ENCODE measurements at regions not wholly inside any gene's neighbourhood (a gene's known extent, or its start where the extent isn't known, plus 50 kb on each side); places are given as distances from the start of the nearest gene placed in this dataset.

GRCh38 chr4:124904723-124905388 lies 192.3 kb upstream of the ANKRD50 start:
- DNase-seq (ENCODE audit: low read depth in 4 of 4, low spot score in 3 of 4) = no peak

GRCh38 chr4:124903995-124904722 lies 191.6 kb upstream of the ANKRD50 start:
- DNase-seq (ENCODE audit: low read depth in 4 of 4, low spot score in 3 of 4) = peak; percentile 29 to 68 (median 46)

GRCh38 chr4:124902001-124902515 lies 189.5 kb upstream of the ANKRD50 start:
- no peak for DNase-seq (ENCODE audit: low read depth in 4 of 4, low spot score in 3 of 4)

DNA sequence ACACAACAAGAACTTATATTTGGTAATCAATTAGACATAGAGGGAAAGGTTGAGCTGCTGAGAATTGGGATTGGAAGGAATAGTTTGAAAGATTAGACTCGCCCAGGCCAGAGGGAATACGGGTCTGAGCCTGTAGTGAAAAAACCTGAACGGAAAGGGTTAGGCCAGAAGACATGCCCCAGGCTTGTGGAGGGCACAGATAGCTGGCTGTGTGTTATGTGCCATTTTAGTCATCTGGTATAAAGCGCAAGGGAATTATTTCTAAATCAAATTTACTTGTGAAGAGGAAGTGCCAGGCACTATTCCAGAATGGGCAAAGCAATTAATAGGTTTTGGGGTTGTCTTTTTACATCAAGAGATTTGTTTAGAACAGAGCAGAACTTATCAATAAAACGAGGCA lies 187.5 kb upstream of the ANKRD50 start:
- DNase-seq (ENCODE audit: low read depth in 4 of 4, low spot score in 3 of 4) = no peak

GRCh38 chr4:124890522-124890921 lies 178.0 kb upstream of the ANKRD50 start:
- no peak for DNase-seq (ENCODE audit: low read depth in 4 of 4, low spot score in 3 of 4)

DNA sequence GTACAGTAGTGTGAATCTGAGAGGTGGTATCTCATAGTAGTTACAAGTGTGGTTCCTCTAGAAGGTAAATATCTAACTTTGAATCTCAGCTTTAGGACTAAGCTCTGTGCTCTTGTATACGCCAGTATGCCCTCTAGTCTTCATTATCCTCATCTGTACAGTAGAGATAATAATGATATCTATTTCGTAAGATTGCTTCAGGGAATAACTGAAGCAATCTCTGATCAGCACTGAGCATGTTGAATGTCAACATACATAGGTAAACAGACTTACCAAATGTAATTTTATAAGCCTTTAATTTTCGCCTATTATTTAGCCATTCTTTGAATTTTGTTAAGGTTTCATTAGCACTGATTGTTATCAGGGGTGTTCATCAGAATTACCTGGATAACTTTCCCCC lies 175.2 kb upstream of the ANKRD50 start:
- no peak for DNase-seq (ENCODE audit: low read depth in 4 of 4, low spot score in 3 of 4)

DNA sequence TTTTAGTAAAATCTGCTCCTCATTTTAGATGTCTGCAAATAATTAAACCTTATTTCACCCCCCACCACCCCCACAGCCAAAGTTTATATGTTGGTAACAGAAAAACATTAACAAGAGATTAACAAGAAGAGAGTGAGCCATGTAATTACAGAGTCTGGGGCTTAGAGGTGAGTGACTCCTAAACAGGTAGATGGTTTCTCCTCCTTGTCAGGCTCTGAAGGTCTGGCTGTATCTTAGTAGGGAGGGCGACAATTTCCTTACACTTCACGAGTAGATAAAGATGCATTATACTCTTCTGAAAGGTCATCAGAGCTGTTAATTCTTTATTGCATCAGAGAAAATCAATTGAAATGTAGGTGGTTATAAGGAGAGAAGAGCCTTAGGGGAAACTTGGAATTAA lies 171.8 kb upstream of the ANKRD50 start:
- no peak for DNase-seq (ENCODE audit: low read depth in 4 of 4, low spot score in 3 of 4)

DNA sequence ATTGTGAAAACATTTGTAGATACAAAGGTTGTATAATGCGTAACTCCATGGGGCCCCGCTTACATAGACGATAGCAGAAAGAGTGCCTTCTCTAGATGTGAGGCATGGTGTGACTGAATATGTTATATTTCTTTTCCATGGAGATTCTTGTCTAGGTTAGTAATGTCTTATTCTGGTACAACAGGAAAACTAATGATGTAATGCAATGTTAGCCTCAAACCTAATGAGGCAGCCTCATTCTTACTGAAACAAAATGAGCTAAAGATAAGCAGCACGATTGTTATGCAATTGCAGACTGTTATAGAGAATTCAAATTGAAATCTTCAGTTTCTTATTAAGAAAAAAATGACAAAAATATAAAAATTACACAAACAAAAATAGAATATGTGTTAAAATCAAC lies 171.1 kb upstream of the ANKRD50 start:
- no peak for DNase-seq (ENCODE audit: low read depth in 4 of 4, low spot score in 3 of 4)

DNA sequence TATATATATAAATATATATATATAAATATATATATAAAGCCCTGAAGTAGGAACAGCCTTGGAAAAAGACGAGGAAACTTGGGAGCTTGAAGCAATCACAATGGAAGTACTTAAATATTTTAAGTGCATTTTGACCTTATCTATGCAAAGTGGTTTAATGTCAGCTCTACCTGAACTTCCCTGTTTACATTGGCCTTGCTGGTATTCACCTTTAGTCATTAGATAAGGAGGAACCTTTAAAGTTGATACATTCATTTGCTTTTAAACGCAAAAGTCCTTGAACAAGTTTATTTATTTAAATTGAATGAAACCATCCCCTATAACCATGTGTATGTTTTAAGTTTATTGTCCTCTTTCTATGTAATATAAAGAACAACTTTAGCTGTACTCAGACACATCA lies 166.7 kb upstream of the ANKRD50 start:
- DNase-seq (ENCODE audit: low read depth in 4 of 4, low spot score in 3 of 4) = no peak

DNA sequence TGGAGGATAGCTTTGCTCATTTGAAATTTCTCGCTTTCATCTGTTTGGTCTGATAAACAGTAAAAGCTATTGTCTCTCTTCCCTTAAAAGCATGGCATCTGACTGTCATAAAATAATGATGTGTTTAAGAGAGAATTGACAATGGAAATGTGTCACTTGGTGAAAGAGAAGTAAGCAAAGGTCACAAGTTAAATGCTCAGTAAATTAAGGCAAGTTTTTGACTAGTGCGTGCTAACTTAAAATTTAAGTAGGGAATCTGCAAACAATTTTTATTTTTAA lies 161.6 kb upstream of the ANKRD50 start:
- no peak for DNase-seq (ENCODE audit: low read depth in 4 of 4, low spot score in 3 of 4)

DNA sequence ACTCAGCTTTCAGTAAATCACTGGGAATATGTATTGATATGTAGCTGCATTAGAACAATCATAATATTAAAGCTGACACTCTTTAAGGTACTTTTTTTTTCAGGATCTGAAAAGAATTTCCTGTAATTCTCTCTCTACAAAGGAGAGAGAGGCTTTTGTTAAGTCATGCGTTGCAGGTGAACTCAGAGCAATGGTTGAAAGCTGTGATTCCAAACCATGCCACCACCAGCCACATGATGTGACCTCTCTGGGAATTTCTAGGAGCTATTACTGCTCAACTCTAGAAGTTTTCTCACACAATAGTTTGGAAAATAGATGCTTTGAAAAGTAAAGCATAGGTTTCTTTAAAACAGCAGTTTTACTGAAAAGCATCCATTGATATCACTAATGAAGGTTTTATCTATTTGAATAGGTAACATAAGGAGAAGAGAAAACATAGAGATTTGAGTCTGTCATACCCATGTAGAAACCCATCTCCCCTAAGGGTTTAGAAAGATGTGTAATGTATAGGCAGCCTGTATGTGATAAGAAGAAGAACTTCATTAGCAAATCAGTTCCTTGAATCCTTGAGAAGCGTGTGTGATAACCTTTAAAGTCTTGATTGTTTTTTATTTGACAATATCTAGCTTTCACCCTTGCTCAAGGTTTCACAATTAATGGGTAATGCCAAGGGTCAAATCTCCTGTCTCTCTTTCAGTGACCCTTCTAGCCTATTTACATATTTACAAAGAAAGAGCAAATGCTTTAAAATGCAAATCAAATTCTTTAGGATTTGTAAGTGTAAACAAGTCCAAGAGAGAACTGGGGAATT lies 161.0 kb upstream of the ANKRD50 start:
- DNase-seq (ENCODE audit: low read depth in 4 of 4, low spot score in 3 of 4) = no peak

- DNase-seq (ENCODE audit: low read depth in 4 of 4, low spot score in 3 of 4) = no peak
These were observed 160.1 kb upstream of the ANKRD50 start for GRCh38 chr4:124872659-124873058.

DNA sequence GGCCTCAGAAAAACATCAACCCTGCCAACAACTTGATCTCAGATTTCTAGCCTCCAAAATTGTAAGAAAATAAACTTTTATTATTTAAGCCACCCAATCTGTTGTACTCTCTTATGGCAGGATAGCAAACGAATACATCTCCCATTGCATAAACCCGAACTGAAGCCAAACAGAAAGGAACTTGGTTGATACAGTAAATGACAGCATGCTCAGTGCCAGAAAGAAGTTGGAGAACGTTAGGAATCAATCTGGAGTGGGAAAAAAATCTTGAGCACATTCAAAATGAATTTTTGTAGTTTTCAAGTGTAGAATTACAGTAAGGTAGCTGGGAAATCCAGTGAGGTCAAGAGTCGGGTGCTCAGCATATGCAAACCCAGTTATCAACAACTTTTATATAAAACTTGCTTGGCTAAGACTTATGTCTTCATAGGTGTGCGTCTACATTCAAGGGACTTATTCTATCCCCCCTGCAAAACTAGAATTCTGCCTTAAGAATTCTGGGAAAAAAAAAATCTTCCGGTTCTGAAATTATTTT lies 157.5 kb upstream of the ANKRD50 start:
- no peak for DNase-seq (ENCODE audit: low read depth in 4 of 4, low spot score in 3 of 4)

DNA sequence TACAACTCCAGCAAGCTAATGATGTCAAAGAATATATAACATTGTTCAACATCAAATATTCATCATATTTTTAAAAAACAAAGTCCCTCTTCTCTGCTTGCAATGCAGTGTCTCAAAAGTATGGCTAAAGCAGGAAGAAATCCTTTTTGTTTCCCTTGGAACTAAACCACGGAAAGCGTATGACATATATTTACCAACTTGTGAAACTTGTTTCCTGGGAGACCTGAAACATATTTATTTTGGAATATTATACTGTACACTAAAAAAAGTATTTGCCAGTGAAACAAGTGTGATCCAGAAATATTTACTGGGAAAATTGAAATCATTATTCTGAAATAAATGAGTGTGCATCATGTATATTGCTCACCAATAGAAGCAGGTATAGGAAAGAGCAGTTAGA lies 156.0 kb upstream of the ANKRD50 start:
- no peak for DNase-seq (ENCODE audit: low read depth in 4 of 4, low spot score in 3 of 4)

GRCh38 chr4:124867536-124867935 lies 155.0 kb upstream of the ANKRD50 start:
- no peak for DNase-seq (ENCODE audit: low read depth in 4 of 4, low spot score in 3 of 4)

DNA sequence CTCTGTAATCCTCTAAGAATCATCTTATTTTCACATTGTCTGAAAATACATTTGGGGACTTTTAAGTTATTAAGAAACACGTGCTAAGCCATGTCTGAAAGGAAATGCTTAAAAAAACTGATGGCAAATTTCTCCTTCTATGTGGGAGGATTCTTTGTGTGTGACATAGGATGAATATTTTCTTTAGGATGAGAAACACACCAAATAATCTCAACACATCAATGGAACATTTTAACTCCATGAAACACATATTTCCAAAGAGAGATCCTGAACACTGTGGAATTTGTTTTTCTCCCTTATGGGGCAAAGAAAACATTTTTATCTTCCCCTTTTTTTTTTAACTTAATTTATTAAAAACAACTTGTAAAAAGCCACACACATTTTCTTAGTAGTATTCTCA lies 153.8 kb upstream of the ANKRD50 start:
- no peak for DNase-seq (ENCODE audit: low read depth in 4 of 4, low spot score in 3 of 4)

GRCh38 chr4:124863040-124863545 lies 150.6 kb upstream of the ANKRD50 start:
- no peak for DNase-seq (ENCODE audit: low read depth in 4 of 4, low spot score in 3 of 4)

- no peak for DNase-seq (ENCODE audit: low read depth in 4 of 4, low spot score in 3 of 4)
These were observed 149.7 kb upstream of the ANKRD50 start for GRCh38 chr4:124862261-124862660.

- no peak for DNase-seq (ENCODE audit: low read depth in 4 of 4, low spot score in 3 of 4)
These were observed 149.2 kb upstream of the ANKRD50 start for GRCh38 chr4:124861761-124862160.

GRCh38 chr4:124854968-124855367 lies 142.4 kb upstream of the ANKRD50 start:
- DNase-seq (ENCODE audit: low read depth in 4 of 4, low spot score in 3 of 4) = no peak

- no peak for DNase-seq (ENCODE audit: low read depth in 4 of 4, low spot score in 3 of 4)
These were observed 139.2 kb upstream of the ANKRD50 start for GRCh38 chr4:124851741-124852140.

Measured in left renal pelvis (tissue), 4 donors.